ENCODE measurements at regions not wholly inside any gene's neighbourhood (a gene's known extent, or its start where the extent isn't known, plus 50 kb on each side); places are given as distances from the start of the nearest gene placed in this dataset.

GRCh38 chr5:176169393-176170063, 68.7 kb upstream of the SIMC1 start:
- intact Hi-C loops (cut with micrococcal nuclease; ENCODE audit: unreplicated experiment) (no loop called here), in situ Hi-C loops (cut with HindIII; ENCODE audit: low pct_unique_long_range_greater_than_20kb, low sequenced_read_pairs) (no loop called here)
- Histone ChIP-seq H3K36me3 (ENCODE audit: control insufficient read depth, insufficient read depth, low read length) (no peaks in the 10 kb centered on the region), H3K27me3 (ENCODE audit: control insufficient read depth, insufficient read depth, low read length) (peaks cover 11% of the 10 kb centered on the region; the same call in 1 of the 2 replicates), H3K4me1 (ENCODE audit: control insufficient read depth, insufficient read depth, low read length) (no peaks in the 10 kb centered on the region), H3K4me3 (ENCODE audit: low read depth in 2 of 2, low read length in 2 of 2) (no peak overlapping the region), H3K27ac (ENCODE audit: low read length) (no peak overlapping the region), H3K9me3 (ENCODE audit: control insufficient read depth, insufficient read depth, low read depth, low read length) (no peaks in the 10 kb centered on the region)
- no TSS peak for BruUV-seq (replicated peaks)
- no peak for TF ChIP-seq SIN3A (IDR thresholded peaks at IDR 0.05; ENCODE audit: borderline replicate concordance, insufficient read depth, low read depth, low read length)
- no peak for TF ChIP-seq TCF7L2 (IDR thresholded peaks at IDR 0.05; ENCODE audit: low read depth, low read length)
- TF ChIP-seq REST (IDR thresholded peaks at IDR 0.05; ENCODE audit: insufficient read depth in 1 of 2, low read depth in 2 of 2, low read length in 1 of 2) = no peak
- no peak for TF ChIP-seq POLR2AphosphoS5 (IDR thresholded peaks at IDR 0.05; ENCODE audit: low read depth, low read length)
- TF ChIP-seq CTCF (IDR thresholded peaks at IDR 0.05) = no peak
- CTCF ChIA-PET = no interaction called here
- DNase-seq (ENCODE audit: low read depth, low spot score) (no peak), ATAC-seq (no peak)
- POLR2A ChIA-PET = no interaction called here

GRCh38 chr5:176170084-176170483, 68.1 kb upstream of the SIMC1 start:
- Histone ChIP-seq H3K27me3 (ENCODE audit: control insufficient read depth, insufficient read depth, low read length) (peaks cover 11% of the 10 kb centered on the region; the same call in 1 of the 2 replicates), H3K27ac (ENCODE audit: low read length) (no peak overlapping the region), H3K4me3 (ENCODE audit: low read depth in 2 of 2, low read length in 2 of 2) (no peak overlapping the region), H3K9me3 (ENCODE audit: control insufficient read depth, insufficient read depth, low read depth, low read length) (no peaks in the 10 kb centered on the region), H3K4me1 (ENCODE audit: control insufficient read depth, insufficient read depth, low read length) (no peaks in the 10 kb centered on the region), H3K36me3 (ENCODE audit: control insufficient read depth, insufficient read depth, low read length) (no peaks in the 10 kb centered on the region)
- ChIA-PET POLR2A (no interaction called here), CTCF (no interaction called here)
- ATAC-seq = no peak
- intact Hi-C loops (cut with micrococcal nuclease; ENCODE audit: unreplicated experiment) (no loop called here), in situ Hi-C loops (cut with HindIII; ENCODE audit: low pct_unique_long_range_greater_than_20kb, low sequenced_read_pairs) (no loop called here)
- no TSS peak for BruUV-seq (replicated peaks)
- TF ChIP-seq CTCF (IDR thresholded peaks at IDR 0.05) = no peak
- no peak for TF ChIP-seq SIN3A (IDR thresholded peaks at IDR 0.05; ENCODE audit: borderline replicate concordance, insufficient read depth, low read depth, low read length)
- no peak for TF ChIP-seq REST (IDR thresholded peaks at IDR 0.05; ENCODE audit: insufficient read depth in 1 of 2, low read depth in 2 of 2, low read length in 1 of 2)
- TF ChIP-seq POLR2AphosphoS5 (IDR thresholded peaks at IDR 0.05; ENCODE audit: low read depth, low read length) = no peak
- TF ChIP-seq TCF7L2 (IDR thresholded peaks at IDR 0.05; ENCODE audit: low read depth, low read length) = no peak
- DNase-seq (ENCODE audit: low read depth, low spot score) = no peak

Measured in Panc1 (cell line).